ENCODE measurements at regions not wholly inside any gene's neighbourhood (a gene's known extent, or its start where the extent isn't known, plus 50 kb on each side); places are given as distances from the start of the nearest gene placed in this dataset.
"Not testable (repeated sequence)": the region's sequence is repeated elsewhere in the genome, so short reads cannot be mapped to it uniquely, and the experiment has no call there.

- no peak for TF ChIP-seq GABPA (IDR thresholded peaks at IDR 0.05; ENCODE audit: low read depth)
- TF ChIP-seq, protein P1, sequence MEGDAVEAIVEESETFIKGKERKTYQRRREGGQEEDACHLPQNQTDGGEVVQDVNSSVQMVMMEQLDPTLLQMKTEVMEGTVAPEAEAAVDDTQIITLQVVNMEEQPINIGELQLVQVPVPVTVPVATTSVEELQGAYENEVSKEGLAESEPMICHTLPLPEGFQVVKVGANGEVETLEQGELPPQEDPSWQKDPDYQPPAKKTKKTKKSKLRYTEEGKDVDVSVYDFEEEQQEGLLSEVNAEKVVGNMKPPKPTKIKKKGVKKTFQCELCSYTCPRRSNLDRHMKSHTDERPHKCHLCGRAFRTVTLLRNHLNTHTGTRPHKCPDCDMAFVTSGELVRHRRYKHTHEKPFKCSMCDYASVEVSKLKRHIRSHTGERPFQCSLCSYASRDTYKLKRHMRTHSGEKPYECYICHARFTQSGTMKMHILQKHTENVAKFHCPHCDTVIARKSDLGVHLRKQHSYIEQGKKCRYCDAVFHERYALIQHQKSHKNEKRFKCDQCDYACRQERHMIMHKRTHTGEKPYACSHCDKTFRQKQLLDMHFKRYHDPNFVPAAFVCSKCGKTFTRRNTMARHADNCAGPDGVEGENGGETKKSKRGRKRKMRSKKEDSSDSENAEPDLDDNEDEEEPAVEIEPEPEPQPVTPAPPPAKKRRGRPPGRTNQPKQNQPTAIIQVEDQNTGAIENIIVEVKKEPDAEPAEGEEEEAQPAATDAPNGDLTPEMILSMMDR (IDR thresholded peaks at IDR 0.05; ENCODE audit: insufficient read depth, low read length), result no peak
- TF ChIP-seq SPI1 (IDR thresholded peaks at IDR 0.05; ENCODE audit: borderline replicate concordance, low read depth), result no peak
- TF ChIP-seq, protein P2, sequence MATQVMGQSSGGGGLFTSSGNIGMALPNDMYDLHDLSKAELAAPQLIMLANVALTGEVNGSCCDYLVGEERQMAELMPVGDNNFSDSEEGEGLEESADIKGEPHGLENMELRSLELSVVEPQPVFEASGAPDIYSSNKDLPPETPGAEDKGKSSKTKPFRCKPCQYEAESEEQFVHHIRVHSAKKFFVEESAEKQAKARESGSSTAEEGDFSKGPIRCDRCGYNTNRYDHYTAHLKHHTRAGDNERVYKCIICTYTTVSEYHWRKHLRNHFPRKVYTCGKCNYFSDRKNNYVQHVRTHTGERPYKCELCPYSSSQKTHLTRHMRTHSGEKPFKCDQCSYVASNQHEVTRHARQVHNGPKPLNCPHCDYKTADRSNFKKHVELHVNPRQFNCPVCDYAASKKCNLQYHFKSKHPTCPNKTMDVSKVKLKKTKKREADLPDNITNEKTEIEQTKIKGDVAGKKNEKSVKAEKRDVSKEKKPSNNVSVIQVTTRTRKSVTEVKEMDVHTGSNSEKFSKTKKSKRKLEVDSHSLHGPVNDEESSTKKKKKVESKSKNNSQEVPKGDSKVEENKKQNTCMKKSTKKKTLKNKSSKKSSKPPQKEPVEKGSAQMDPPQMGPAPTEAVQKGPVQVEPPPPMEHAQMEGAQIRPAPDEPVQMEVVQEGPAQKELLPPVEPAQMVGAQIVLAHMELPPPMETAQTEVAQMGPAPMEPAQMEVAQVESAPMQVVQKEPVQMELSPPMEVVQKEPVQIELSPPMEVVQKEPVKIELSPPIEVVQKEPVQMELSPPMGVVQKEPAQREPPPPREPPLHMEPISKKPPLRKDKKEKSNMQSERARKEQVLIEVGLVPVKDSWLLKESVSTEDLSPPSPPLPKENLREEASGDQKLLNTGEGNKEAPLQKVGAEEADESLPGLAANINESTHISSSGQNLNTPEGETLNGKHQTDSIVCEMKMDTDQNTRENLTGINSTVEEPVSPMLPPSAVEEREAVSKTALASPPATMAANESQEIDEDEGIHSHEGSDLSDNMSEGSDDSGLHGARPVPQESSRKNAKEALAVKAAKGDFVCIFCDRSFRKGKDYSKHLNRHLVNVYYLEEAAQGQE (IDR thresholded peaks at IDR 0.05; ENCODE audit: insufficient replicate concordance, low read depth), result no peak
- no peak for TF ChIP-seq POLR2AphosphoS5 (IDR thresholded peaks at IDR 0.05; ENCODE audit: low read depth)
- Histone ChIP-seq H3K27me3 (ENCODE audit: insufficient read depth, poor library complexity, severe bottlenecking) (no peaks in the 10 kb centered on the region), H3K4me3 (replicated peaks; ENCODE audit: insufficient read depth, low read length) (no peak overlapping the region), H3K27ac (replicated peaks) (no peak overlapping the region)
- DNase-seq (ENCODE audit: low read depth in 1 of 2, low spot score in 1 of 2), result no peak
Measured at GRCh38 chr9:40913928-40914673, 214.4 kb downstream of the FOXD4L6 start.

DNA sequence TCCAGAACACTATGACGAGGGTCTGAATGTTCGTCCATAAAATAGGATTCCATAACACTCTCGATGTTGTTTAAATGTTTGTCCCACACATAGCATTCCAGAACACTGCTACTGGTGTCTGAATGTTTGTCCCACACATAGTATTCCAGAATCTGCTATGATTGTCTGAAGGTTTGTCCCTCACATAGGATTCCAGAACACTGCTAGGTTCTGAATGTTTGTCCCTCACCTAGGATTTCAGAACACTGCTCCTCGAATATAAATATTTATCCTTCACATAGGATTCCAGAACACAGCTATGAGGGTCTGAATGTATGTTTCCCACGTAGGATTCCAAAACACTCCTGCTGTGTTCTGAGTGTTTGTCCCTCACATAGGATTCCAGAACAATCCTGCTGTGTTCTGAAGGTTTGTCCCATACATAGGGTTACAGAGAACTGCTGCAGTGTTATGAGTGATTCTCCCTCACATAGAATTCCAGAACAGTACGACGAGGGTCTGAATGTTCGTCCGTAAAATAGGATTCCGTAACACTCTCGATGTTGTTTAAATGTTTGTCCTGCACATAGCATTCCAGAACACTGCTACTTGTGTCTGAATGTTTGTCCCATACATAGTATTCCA lies 215.3 kb downstream of the FOXD4L6 start:
- no peak for DNase-seq (ENCODE audit: low read depth in 1 of 2, low spot score in 1 of 2)
- no peaks in the 10 kb centered on the region for H3K27me3 ChIP-seq (ENCODE audit: insufficient read depth, poor library complexity, severe bottlenecking)
- no peak overlapping the region for H3K27ac ChIP-seq (replicated peaks)
- TF ChIP-seq POLR2AphosphoS5 (IDR thresholded peaks at IDR 0.05; ENCODE audit: low read depth) (no peak), GABPA (IDR thresholded peaks at IDR 0.05; ENCODE audit: low read depth) (no peak), SPI1 (IDR thresholded peaks at IDR 0.05; ENCODE audit: borderline replicate concordance, low read depth) (no peak)
- TF ChIP-seq, protein P2 (IDR thresholded peaks at IDR 0.05; ENCODE audit: insufficient replicate concordance, low read depth), result no peak
- TF ChIP-seq, protein P1 (IDR thresholded peaks at IDR 0.05; ENCODE audit: insufficient read depth, low read length), result no peak
- no peak overlapping the region for H3K4me3 ChIP-seq (replicated peaks; ENCODE audit: insufficient read depth, low read length)

GRCh38 chr9:40912679-40913078 lies 215.8 kb downstream of the FOXD4L6 start:
- DNase-seq (ENCODE audit: low read depth in 1 of 2, low spot score in 1 of 2); H3K27me3 ChIP-seq (ENCODE audit: insufficient read depth, poor library complexity, severe bottlenecking); H3K27ac ChIP-seq (replicated peaks): not testable (repeated sequence)

GRCh38 chr9:40911647-40912046 lies 216.8 kb downstream of the FOXD4L6 start:
- H3K27ac ChIP-seq (replicated peaks), result no peak overlapping the region
- H3K27me3 ChIP-seq (ENCODE audit: insufficient read depth, poor library complexity, severe bottlenecking), result no peaks in the 10 kb centered on the region
- H3K4me3 ChIP-seq (replicated peaks; ENCODE audit: insufficient read depth, low read length), result no peak overlapping the region
- DNase-seq (ENCODE audit: low read depth in 1 of 2, low spot score in 1 of 2), result no peak
- TF ChIP-seq GABPA (IDR thresholded peaks at IDR 0.05; ENCODE audit: low read depth) (no peak), SPI1 (IDR thresholded peaks at IDR 0.05; ENCODE audit: borderline replicate concordance, low read depth) (no peak), POLR2AphosphoS5 (IDR thresholded peaks at IDR 0.05; ENCODE audit: low read depth) (no peak)
- TF ChIP-seq, protein P2 (IDR thresholded peaks at IDR 0.05; ENCODE audit: insufficient replicate concordance, low read depth), result no peak
- TF ChIP-seq, protein P1 (IDR thresholded peaks at IDR 0.05; ENCODE audit: insufficient read depth, low read length), result no peak

More at GRCh38 chr9:40912679-40913078, 215.8 kb downstream of the FOXD4L6 start:
- H3K4me3 ChIP-seq (replicated peaks; ENCODE audit: insufficient read depth, low read length), result not testable (repeated sequence)

DNA sequence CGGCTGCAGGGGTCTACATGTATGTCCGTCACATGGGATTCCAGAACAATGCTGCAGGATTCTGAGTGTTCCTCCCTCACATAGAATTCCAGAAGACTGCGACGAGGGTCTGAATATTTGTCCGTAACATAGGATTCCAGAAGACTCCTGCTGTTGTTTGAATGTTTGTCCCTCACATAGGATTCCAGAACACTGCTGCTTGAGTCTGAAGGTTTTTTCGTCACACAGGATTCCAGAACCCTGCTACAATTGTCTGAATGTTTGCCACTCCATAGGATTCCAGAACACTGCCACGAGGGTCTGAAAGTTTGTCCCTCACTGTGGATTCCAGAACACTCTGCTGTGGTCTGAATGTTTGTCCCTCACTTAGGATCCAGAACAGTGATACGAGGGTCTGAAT lies 217.5 kb downstream of the FOXD4L6 start:
- not testable (repeated sequence) for DNase-seq (ENCODE audit: low read depth in 1 of 2, low spot score in 1 of 2); H3K27me3 ChIP-seq (ENCODE audit: insufficient read depth, poor library complexity, severe bottlenecking); H3K27ac ChIP-seq (replicated peaks); H3K4me3 ChIP-seq (replicated peaks; ENCODE audit: insufficient read depth, low read length)
